Suprapubic skin (tissue), 4 donors: ENCODE measurements at regions not wholly inside any gene's neighbourhood (a gene's known extent, or its start where the extent isn't known, plus 50 kb on each side); places are given as distances from the start of the nearest gene placed in this dataset.

Experiments used
- EP300 ChIP-seq: sonication (generic); formaldehyde crosslinking; IDR thresholded peaks from one replicate; pipeline ENCODE4 v1.6.1; 2017; ENCODE audit warnings: antibody characterized with exemption
- POLR2AphosphoS5 ChIP-seq, 3 donors: sonication (generic); formaldehyde crosslinking; IDR thresholded peaks; one replicate each; pipeline ENCODE4 v1.6.1; 2017; ENCODE audit warnings: antibody characterized with exemption in 3 of 3

DNA sequence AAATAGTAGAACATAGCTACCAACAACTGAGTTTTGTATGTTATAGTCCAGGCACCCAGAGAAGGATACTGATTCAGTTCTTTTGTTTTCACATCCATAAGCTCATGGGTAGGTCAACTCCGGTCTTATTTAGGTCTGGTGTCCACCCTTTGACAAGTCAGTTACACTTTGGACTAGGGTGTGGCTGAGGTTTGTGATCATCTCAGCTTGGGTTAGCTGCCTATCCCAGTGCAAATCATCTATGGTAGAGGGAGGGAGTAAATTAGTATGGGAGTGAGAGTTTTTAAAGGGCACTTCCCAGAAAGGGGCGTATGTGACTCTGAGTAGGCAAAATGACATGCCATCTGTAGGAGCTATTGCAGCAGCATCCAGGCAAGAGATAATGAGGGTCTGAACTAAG is 66.1 kb downstream of the TANC2 start:
- TF ChIP-seq EP300 (no peak), POLR2AphosphoS5 (IDR thresholded peaks at IDR 0.05) (no peak)
